HG03460 (cell line): ENCODE measurements at regions not wholly inside any gene's neighbourhood (a gene's known extent, or its start where the extent isn't known, plus 50 kb on each side); places are given as distances from the start of the nearest gene placed in this dataset.

Experiments used
- ATAC-seq: cut with Tn5 transposase; IDR thresholded peaks from one replicate; pipeline ENCODE4 v1.9.1; 2021; ENCODE audit not compliant: unreplicated experiment

GRCh38 chr4:13840502-13841190 lies 213.1 kb upstream of the BOD1L1 start:
- ATAC-seq, result no peak

GRCh38 chr4:13844740-13845139 lies 217.2 kb upstream of the BOD1L1 start:
- ATAC-seq, result no peak

GRCh38 chr4:13849778-13850177 lies 222.3 kb upstream of the BOD1L1 start:
- ATAC-seq, result no peak

- ATAC-seq, result no peak
Observed at GRCh38 chr4:13851085-13851940, 223.8 kb upstream of the BOD1L1 start.

- no peak for ATAC-seq
Observed at GRCh38 chr4:13852411-13852810, 224.9 kb upstream of the BOD1L1 start.

- ATAC-seq, result no peak
Observed at GRCh38 chr4:13856387-13856786, 228.9 kb upstream of the BOD1L1 start.

- no peak for ATAC-seq
Observed at GRCh38 chr4:13857397-13857796, 229.9 kb upstream of the BOD1L1 start.

GRCh38 chr4:13857800-13858199 lies 230.3 kb upstream of the BOD1L1 start:
- ATAC-seq, result no peak

GRCh38 chr4:13859423-13859822 lies 231.9 kb upstream of the BOD1L1 start:
- ATAC-seq, result no peak

GRCh38 chr4:13860126-13860525 lies 232.6 kb upstream of the BOD1L1 start:
- ATAC-seq, result no peak

- ATAC-seq, result no peak
Observed at GRCh38 chr4:13865871-13866669, 238.5 kb upstream of the BOD1L1 start.

- ATAC-seq, result no peak
Observed at GRCh38 chr4:13866881-13867280, 239.4 kb upstream of the BOD1L1 start.

GRCh38 chr4:13872155-13872554 lies 244.6 kb upstream of the BOD1L1 start:
- no peak for ATAC-seq

GRCh38 chr4:13872955-13873354 lies 245.4 kb upstream of the BOD1L1 start:
- ATAC-seq, result no peak

GRCh38 chr4:13875181-13875580 lies 247.7 kb upstream of the BOD1L1 start:
- no peak for ATAC-seq

GRCh38 chr4:13876131-13876530 lies 248.6 kb upstream of the BOD1L1 start:
- no peak for ATAC-seq

GRCh38 chr4:13876940-13877339 lies 249.4 kb upstream of the BOD1L1 start:
- ATAC-seq, result no peak

GRCh38 chr4:13877626-13878025 lies 250.1 kb upstream of the BOD1L1 start:
- ATAC-seq, result no peak

GRCh38 chr4:13881892-13882291 lies 254.4 kb upstream of the BOD1L1 start:
- no peak for ATAC-seq

GRCh38 chr4:13887010-13887409 lies 259.5 kb upstream of the BOD1L1 start:
- no peak for ATAC-seq

- no peak for ATAC-seq
Observed at GRCh38 chr4:13888112-13888511, 260.6 kb upstream of the BOD1L1 start.

- no peak for ATAC-seq
Observed at GRCh38 chr4:13891544-13891939, 264.0 kb upstream of the BOD1L1 start.
